HG03457 (cell line): ENCODE measurements at regions not wholly inside any gene's neighbourhood (a gene's known extent, or its start where the extent isn't known, plus 50 kb on each side); places are given as distances from the start of the nearest gene placed in this dataset.

Experiments
- ATAC-seq: cut with Tn5 transposase; IDR thresholded peaks from one replicate; pipeline ENCODE4 v1.9.1; 2021; ENCODE audit warnings: moderate number of reproducible peaks; ENCODE audit not compliant: unreplicated experiment

GRCh38 chr9:16223074-16223871 is 647.2 kb downstream of the BNC2 start:
- no peak for ATAC-seq

GRCh38 chr9:16230731-16231130 is 639.7 kb downstream of the BNC2 start:
- no peak for ATAC-seq

- ATAC-seq, result no peak
These were observed 634.2 kb downstream of the BNC2 start for GRCh38 chr9:16236311-16236710.

GRCh38 chr9:16236882-16237281 is 633.6 kb downstream of the BNC2 start:
- ATAC-seq, result no peak

GRCh38 chr9:16238623-16239138 is 631.8 kb downstream of the BNC2 start:
- ATAC-seq, result no peak

GRCh38 chr9:16241231-16241630 is 629.2 kb downstream of the BNC2 start:
- no peak for ATAC-seq

- ATAC-seq, result no peak
These were observed 626.7 kb downstream of the BNC2 start for GRCh38 chr9:16243798-16244197.

- ATAC-seq, result no peak
These were observed 624.6 kb downstream of the BNC2 start for GRCh38 chr9:16245756-16246440.

- ATAC-seq, result no peak
These were observed 623.7 kb downstream of the BNC2 start for GRCh38 chr9:16246785-16247184.

GRCh38 chr9:16247188-16247875 is 623.1 kb downstream of the BNC2 start:
- ATAC-seq, result no peak

- no peak for ATAC-seq
These were observed 621.6 kb downstream of the BNC2 start for GRCh38 chr9:16248822-16249221.

GRCh38 chr9:16252616-16253015 is 617.9 kb downstream of the BNC2 start:
- no peak for ATAC-seq

GRCh38 chr9:16254674-16255073 is 615.8 kb downstream of the BNC2 start:
- ATAC-seq, result no peak

GRCh38 chr9:16255217-16255616 is 615.3 kb downstream of the BNC2 start:
- no peak for ATAC-seq

- no peak for ATAC-seq
These were observed 612.9 kb downstream of the BNC2 start for GRCh38 chr9:16257604-16258003.

GRCh38 chr9:16258191-16258590 is 612.3 kb downstream of the BNC2 start:
- ATAC-seq, result no peak

- ATAC-seq, result no peak
These were observed 611.8 kb downstream of the BNC2 start for GRCh38 chr9:16258708-16259107.

- no peak for ATAC-seq
These were observed 607.8 kb downstream of the BNC2 start for GRCh38 chr9:16262477-16263261.

- no peak for ATAC-seq
These were observed 604.8 kb downstream of the BNC2 start for GRCh38 chr9:16265688-16266087.

GRCh38 chr9:16266648-16267276 is 603.7 kb downstream of the BNC2 start:
- no peak for ATAC-seq
